ENCODE measurements at regions not wholly inside any gene's neighbourhood (a gene's known extent, or its start where the extent isn't known, plus 50 kb on each side); places are given as distances from the start of the nearest gene placed in this dataset.

DNA sequence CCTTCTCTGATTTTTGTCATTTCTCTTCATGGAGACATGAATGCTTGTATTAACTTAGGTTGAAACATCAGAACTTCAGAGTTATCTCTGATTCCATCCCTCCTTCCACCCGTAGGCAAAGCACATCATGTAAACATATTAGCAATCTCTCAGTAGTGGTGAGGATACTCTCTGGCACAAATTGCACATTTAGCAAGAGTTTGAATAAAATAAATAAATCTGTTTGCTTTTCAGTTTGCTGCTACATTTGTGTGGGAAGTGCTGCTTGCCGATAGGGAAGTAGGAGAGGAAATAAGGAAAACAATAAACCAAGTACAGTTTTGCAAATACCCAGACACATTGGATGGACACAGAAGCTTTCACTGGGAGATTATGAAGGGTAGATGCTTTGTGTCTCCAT lies 359.0 kb downstream of the BCKDHB start:
- Mint-ChIP-seq H3K36me3 (ENCODE audit: low read depth) (no peaks in the 10 kb centered on the region), H3K4me3 (no peak overlapping the region), H3K27me3 (ENCODE audit: insufficient read depth, low read depth, poor library complexity) (no peaks in the 10 kb centered on the region), H3K9me3 (no peaks in the 10 kb centered on the region), H3K27ac (no peak overlapping the region), H3K4me1 (peaks cover 11% of the 10 kb centered on the region; the same call in 2 of the 3 replicates)
- Histone ChIP-seq H3K27ac (ENCODE audit: low read depth) (no peak overlapping the region), H3K27me3 (ENCODE audit: insufficient read depth) (no peaks in the 10 kb centered on the region), H3K36me3 (ENCODE audit: insufficient read depth) (no peaks in the 10 kb centered on the region), H3K4me2 (no peak overlapping the region), H4K20me1 (replicated peaks; ENCODE audit: insufficient read depth) (no peaks in the 10 kb centered on the region), H2AFZ (no peak overlapping the region), H3K4me1 (ENCODE audit: insufficient read depth) (0 out of 2 replicates have a peak, but pooled peaks cover 19% of the 10 kb centered on the region), H3K9me2 (ENCODE audit: insufficient read depth) (no peaks in the 10 kb centered on the region; the same call in 1 of the 2 replicates), H3K79me2 (replicated peaks; ENCODE audit: insufficient read depth) (no peaks in the 10 kb centered on the region), H3F3A (replicated peaks; ENCODE audit: low read depth) (no peaks in the 10 kb centered on the region), H3K4me3 (no peak overlapping the region)
- ATAC-seq (no peak), DNase-seq (ENCODE audit: low spot score) (no peak)
- no peak for TF ChIP-seq EZH2 (IDR thresholded peaks at IDR 0.05; ENCODE audit: low read depth, unreplicated experiment)
- TF ChIP-seq CREB1 (CRISPR knock-in tag; IDR thresholded peaks at IDR 0.05; ENCODE audit: low read depth): no peak
- TF ChIP-seq JUNB (IDR thresholded peaks at IDR 0.05; ENCODE audit: unreplicated experiment): no peak
- TF ChIP-seq STAT1 (IDR thresholded peaks at IDR 0.05; ENCODE audit: unreplicated experiment): no peak
- TF ChIP-seq, protein P1, sequence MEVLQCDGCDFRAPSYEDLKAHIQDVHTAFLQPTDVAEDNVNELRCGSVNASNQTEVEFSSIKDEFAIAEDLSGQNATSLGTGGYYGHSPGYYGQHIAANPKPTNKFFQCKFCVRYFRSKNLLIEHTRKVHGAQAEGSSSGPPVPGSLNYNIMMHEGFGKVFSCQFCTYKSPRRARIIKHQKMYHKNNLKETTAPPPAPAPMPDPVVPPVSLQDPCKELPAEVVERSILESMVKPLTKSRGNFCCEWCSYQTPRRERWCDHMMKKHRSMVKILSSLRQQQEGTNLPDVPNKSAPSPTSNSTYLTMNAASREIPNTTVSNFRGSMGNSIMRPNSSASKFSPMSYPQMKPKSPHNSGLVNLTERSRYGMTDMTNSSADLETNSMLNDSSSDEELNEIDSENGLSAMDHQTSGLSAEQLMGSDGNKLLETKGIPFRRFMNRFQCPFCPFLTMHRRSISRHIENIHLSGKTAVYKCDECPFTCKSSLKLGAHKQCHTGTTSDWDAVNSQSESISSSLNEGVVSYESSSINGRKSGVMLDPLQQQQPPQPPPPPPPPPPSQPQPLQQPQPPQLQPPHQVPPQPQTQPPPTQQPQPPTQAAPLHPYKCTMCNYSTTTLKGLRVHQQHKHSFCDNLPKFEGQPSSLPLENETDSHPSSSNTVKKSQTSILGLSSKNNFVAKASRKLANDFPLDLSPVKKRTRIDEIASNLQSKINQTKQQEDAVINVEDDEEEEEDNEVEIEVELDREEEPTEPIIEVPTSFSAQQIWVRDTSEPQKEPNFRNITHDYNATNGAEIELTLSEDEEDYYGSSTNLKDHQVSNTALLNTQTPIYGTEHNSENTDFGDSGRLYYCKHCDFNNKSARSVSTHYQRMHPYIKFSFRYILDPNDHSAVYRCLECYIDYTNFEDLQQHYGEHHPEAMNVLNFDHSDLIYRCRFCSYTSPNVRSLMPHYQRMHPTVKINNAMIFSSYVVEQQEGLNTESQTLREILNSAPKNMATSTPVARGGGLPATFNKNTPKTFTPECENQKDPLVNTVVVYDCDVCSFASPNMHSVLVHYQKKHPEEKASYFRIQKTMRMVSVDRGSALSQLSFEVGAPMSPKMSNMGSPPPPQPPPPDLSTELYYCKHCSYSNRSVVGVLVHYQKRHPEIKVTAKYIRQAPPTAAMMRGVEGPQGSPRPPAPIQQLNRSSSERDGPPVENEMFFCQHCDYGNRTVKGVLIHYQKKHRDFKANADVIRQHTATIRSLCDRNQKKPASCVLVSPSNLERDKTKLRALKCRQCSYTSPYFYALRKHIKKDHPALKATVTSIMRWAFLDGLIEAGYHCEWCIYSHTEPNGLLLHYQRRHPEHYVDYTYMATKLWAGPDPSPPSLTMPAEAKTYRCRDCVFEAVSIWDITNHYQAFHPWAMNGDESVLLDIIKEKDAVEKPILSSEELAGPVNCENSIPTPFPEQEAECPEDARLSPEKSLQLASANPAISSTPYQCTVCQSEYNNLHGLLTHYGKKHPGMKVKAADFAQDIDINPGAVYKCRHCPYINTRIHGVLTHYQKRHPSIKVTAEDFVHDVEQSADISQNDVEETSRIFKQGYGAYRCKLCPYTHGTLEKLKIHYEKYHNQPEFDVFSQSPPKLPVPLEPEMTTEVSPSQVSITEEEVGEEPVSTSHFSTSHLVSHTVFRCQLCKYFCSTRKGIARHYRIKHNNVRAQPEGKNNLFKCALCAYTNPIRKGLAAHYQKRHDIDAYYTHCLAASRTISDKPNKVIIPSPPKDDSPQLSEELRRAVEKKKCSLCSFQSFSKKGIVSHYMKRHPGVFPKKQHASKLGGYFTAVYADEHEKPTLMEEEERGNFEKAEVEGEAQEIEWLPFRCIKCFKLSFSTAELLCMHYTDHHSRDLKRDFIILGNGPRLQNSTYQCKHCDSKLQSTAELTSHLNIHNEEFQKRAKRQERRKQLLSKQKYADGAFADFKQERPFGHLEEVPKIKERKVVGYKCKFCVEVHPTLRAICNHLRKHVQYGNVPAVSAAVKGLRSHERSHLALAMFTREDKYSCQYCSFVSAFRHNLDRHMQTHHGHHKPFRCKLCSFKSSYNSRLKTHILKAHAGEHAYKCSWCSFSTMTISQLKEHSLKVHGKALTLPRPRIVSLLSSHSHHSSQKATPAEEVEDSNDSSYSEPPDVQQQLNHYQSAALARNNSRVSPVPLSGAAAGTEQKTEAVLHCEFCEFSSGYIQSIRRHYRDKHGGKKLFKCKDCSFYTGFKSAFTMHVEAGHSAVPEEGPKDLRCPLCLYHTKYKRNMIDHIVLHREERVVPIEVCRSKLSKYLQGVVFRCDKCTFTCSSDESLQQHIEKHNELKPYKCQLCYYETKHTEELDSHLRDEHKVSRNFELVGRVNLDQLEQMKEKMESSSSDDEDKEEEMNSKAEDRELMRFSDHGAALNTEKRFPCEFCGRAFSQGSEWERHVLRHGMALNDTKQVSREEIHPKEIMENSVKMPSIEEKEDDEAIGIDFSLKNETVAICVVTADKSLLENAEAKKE (CRISPR knock-in tag; IDR thresholded peaks at IDR 0.05): no peak
- TF ChIP-seq, protein P2, sequence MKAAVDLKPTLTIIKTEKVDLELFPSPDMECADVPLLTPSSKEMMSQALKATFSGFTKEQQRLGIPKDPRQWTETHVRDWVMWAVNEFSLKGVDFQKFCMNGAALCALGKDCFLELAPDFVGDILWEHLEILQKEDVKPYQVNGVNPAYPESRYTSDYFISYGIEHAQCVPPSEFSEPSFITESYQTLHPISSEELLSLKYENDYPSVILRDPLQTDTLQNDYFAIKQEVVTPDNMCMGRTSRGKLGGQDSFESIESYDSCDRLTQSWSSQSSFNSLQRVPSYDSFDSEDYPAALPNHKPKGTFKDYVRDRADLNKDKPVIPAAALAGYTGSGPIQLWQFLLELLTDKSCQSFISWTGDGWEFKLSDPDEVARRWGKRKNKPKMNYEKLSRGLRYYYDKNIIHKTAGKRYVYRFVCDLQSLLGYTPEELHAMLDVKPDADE (IDR thresholded peaks at IDR 0.05): no peak

Measured in GM23338 (cell line).